Bone marrow (tissue), 2 donors: ENCODE measurements at regions not wholly inside any gene's neighbourhood (a gene's known extent, or its start where the extent isn't known, plus 50 kb on each side); places are given as distances from the start of the nearest gene placed in this dataset.
A peak's percentile ranks its signal among the peaks of the same experiment; 100 is the strongest.

Experiments used
- DNase-seq, 2 donors: peaks; one replicate each; lab custom pipeline; 2025; lab: John Stamatoyannopoulos, UW

DNA sequence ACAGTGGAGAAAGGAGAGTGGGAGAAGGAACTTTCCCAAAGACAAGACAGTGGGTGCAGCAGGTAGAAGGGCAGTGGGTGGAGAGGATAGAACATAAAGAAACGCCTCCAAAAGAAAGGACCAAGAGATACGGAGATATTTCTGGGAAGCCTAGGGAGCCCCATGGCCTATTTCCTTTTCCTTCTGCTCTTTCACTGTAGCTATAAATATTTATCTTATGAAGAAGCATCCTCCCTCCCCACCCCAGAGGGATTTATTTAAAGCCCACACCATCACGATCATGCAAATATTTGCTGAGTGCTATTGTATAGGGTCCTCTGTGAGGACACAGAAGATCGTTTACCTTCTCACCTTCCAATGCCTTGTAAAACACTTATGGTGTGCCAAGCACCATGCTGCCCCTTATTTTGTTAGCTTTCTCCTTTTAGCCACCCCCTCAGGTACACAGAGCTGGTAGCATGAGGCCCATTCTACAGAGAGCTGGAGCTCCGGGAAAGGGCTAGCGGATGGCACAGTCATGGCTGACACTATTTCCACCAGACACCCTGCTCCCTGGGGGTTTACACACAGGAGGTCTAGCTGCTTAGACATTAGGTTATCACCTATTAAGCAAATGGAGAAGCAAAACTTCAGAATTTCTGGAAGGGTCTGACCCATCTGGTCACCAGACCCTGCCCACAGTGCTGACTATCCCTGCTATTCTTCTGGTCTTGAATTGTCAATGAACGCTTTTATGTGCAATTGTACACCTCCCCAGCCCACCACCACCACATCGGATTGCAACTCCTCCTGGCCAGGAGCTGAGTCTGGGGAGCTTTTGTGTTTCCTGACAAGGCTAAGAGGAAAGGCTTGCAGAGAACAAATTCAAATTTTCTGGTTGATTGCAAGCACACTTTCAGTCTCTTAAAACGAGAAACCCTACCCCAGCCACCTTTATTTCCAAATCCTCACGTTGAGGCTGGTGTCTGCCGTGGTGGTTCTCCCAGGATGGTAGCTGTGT lies 91.8 kb upstream of the KLF7 start:
- DNase-seq = no peak

DNA sequence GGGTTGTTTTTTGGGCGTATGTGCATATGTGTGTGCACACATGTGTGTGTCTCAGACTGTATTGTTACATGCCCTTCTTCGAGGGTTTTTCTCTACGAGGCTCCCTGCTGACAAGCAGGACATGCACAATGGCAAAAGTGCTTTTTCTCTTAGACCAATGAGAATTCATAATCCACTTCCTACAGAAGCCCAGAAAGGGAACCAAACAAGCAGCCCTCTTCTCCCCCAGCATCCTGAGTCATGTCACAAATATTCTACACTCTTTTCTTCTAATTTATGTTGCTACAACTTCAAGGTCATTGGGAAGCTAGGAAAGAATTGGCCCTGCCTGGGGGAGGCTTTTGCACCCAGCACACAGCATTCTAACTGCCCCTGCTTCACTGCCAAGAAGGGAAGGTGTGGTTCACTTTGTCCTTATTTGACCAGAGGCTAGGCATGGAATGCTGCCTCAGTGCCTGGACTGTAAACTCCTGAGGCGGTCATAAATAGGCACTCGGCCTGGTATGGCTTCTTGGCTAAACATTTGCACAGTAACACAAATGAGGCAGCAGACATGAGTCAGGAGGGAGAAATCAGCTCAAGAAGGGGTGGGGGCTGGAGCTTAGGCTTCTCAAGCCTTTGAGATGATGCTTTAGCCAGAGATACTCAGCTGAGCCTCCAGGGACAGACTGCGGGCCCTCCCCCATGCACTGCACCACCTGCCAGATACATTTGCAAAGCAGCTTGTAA lies 92.7 kb upstream of the KLF7 start:
- peak in 1 of 2 donors; percentile 66 for DNase-seq

DNA sequence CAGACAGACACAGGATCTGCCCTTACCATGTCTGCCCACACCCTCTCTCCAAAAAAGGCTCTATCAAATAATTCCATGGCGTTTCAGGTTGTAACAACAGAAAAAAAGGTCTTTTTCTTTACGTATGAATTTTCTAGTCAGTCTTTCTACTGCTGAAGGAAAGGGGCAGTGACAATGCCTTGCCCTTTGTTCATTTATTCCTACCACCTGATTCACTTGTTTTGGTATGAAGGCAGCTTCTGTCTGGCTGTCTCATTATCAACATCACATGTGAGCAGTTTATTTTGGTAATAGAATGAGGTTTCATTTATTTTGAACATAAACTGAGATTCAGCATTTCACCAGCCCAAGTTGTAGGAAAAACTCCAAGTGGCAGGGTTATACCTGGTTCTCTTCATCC lies 94.3 kb upstream of the KLF7 start:
- DNase-seq = no peak

DNA sequence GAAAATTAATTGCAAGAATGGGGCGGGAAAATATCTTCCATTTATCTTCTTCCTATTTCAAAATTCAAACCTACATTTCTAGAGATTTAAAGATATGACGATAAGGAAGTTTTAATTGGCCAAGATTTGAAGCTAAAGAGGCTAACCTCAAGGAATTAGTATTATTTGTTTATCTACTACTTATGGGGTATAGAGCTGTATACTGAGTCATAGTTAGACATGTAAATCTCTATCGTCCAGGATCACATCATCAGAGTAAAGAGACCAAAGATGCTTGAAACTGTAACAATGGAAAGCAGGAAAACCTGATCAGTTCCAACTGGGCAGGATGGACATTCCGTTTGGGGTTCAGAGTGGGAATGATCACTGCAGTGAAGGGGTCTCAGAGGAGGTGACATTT lies 95.2 kb upstream of the KLF7 start:
- DNase-seq = no peak

DNA sequence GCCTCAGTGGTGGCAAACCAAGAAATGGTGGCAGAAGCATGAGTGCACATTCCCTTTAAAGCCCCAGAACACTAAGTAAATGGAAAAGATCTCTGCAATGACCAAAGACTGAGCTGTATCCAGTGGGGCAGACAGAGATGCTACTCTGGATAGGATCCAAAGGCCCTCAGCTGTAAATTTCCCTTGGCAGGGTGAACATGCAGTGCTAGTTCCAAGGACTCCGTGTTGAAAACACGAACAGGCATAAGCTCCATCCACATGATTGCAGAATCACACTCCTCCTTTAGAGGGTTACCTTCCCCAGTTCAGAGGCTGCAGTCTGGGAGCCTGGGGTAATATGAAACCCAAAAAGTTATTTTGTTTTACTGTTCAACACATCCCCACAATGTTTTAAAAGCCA lies 98.6 kb upstream of the KLF7 start:
- DNase-seq = no peak

DNA sequence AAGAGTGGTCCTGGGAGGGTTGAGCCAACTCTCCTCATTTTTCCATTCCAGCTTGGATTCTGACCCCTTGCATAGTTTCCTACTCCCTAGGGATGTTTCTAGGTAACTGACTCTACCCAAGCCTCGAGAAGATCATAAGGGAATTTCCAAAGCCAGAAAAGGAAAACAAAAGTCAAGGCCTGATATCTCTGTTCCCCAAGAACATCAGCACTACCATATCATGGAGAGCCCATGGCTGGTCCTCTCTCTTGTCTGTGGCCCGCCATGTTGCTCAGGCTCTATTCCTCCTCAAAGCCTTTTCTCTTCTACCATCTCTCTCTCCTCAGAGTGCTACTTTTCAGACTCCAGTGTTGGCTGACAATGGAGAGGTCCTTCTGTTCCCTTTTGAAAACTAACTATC lies 99.6 kb upstream of the KLF7 start:
- no peak for DNase-seq

DNA sequence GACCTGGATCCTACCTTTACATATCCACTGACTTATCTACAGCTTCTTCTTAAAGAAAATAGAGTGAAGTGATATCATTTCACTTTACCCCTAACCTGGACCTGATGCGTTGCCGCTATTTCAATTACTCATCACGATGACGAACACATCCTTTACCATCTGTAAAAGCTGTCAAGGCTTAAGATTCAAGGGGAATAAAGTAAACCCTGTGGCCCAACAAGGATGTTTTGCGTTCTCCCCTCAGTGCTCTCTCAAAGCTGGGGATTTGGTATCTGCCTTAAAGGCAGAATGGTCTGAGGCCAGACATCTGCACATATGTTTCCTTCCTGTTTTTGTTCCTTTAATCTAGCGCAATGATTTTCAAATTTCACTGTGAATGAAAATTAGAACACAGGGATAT lies 100.1 kb upstream of the KLF7 start:
- peak in 1 of 2 donors; percentile 97 for DNase-seq

DNA sequence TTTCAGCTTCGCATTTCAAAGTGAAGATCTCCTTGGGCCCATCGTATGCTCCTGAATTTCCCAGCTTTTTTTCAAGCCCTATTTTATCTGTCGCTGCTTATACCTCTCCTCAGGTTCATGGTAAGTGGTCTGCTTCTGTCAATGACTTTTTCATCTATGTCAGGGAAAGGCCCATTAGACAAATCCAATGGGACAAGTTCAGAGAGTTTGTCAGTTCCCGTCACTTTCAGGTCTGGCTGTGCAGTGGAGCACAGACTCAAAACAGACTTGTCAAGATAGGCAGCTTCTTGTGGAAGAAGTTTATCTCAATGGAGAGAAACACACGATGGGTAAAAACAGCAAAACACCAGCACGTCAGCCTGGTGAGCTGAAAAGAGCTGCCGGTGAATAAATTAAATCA lies 100.9 kb upstream of the KLF7 start:
- no peak for DNase-seq

DNA sequence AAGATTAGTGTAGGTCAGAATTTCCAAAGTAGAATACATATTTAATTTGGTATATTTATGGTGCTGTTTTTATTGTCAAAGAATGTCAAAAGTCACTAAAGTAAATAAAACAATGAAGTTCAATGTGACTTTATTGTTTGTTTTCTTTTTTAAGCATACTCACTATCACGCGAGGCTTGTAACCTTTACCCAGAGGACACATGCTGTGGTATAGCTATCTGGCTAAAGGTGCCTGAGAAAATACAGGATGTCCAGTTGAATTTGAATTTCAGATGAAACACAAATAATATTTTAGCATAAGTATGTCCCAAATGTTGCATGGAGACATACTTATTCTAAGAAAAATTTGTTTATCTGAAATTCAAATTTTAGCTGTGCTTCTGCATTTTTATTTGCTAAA lies 103.3 kb upstream of the KLF7 start:
- no peak for DNase-seq

DNA sequence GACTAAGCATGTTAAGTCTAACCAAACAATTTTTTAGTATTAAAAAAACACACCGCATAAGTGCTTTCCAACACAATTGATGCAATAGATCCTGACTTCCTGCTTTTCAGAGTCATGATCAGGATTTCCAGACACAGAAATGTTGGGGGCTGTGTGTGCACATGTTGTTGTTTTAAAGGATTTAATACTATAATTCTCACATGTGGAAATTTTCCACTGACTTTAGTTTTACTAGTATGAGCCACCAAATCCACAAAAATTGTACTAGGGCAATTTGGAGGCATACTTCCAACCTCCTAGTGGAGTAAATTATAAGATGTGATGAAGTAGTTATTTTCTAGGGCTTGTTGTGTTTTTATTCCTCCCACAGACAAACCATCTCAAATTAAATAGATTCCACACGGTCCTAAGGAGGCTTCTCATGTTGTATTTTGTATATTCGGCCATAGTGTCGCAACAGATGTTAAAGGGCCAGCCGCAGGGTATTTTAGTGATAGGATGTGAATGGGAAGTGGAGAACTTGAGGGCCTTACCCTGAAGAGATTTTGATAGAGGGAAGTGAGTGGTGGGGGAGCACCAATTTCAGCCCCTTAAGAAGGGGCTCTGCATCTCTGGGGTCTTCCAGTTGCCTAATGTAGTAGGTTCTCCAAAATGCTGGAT lies 108.9 kb upstream of the KLF7 start:
- no peak for DNase-seq

DNA sequence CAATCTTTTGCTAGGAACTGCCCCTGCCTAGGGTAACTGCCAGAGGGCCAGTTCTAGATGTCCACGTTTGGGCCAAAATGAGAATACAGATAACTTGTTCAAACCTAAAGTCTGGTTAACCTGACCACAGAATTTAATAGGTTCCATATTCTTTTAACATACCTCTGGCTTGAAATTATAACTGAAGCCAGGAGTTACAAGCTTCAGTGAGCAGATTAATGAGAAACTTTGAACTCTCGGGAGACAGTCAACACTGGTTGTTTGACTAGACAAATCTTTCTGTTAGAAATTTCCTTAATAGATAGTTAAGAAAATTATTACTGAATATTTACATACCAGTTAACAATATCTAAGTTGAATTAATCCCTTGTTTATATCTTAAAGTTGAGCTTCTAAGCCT lies 110.0 kb upstream of the KLF7 start:
- DNase-seq = no peak

DNA sequence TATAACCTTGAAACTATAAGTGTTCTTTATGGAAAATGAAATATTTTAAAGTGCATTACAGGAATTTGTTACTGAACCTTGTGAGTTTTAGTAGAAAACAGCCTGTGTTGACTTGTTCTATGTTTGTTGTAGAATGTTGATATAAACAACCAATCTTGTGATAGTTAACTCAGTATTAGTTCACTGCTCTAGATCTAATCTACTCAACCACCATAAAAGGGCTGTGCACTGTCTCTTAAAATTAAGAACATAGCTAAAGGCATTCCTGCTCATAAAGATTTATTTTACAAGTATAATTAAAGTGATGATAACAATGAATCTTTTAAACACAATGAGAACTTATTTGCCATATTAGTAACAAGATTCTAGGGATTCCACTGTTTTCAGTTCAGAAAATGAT lies 110.5 kb upstream of the KLF7 start:
- no peak for DNase-seq

DNA sequence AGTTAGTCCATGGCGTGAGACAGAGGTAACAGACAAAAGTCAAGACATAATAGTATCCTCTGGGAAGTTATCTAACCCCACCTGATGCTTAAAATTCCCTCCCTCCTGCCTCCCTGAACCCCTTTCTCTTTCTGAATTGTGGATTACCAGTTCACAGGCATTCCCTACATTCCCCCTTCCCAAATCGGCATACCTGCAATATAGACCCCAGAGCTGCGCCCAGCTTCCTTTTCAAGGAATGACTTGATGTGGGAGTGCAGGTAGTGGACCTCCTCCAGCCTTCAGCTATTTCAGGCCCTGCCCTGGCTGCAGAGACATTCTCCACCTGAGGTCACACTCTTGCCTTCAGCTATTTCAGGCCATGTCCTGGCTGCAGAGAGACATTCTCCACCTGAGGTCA lies 111.1 kb upstream of the KLF7 start:
- no peak for DNase-seq

DNA sequence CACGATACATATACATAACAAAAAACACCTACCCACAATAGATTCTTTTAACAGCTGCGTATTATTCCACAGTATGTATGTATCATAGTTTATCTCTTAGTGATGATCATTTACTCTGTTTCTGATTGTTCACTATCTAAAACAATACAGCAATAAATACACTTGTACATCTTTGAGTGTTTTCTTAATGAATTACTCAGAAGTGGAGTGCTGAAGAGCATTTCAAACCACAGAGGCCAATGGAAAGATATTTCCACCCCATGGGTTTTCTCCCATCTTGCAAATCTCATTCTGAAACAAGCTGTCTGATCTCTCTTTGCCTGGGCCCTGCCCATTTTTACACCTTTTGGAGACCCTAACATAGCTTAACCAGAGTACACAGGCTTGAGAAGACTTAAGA lies 113.8 kb upstream of the KLF7 start:
- no peak for DNase-seq

DNA sequence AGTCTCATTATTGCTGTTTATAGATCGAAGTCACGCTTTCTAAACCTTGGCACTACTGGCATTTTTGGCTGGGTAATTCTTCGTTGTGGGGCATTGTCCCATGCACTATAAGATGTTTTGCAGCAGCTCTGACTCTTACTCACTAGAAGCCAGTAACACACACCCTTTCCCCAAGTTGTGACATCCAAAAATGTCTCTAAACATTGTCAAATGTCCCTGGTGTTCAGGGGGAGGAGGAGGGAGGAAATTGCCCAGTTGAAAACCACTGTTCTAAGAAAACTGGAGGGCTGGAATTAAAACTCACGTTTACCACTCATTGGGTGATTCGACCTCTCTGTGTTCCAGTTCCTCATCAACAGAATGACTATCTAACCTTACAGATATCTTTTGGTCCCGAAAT lies 115.7 kb upstream of the KLF7 start:
- DNase-seq = no peak

DNA sequence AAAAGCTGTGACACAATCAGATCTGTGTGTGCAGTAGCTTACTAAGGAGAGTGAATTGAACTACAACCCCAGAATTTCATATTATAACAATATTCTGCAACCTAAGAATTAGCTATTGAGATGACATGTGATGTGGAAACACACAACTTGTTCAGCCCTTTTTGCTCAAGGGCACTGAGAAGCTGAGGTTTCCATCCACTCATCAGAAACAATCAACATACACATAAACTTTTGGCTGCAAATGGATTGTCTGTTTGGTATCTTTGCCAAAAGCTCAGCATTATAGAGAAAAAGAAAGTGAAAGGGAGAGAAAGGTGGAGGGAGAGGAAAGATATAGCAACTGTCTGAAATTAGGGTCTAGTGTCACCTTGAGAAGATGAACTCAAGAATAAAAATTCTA lies 117.2 kb upstream of the KLF7 start:
- no peak for DNase-seq

DNA sequence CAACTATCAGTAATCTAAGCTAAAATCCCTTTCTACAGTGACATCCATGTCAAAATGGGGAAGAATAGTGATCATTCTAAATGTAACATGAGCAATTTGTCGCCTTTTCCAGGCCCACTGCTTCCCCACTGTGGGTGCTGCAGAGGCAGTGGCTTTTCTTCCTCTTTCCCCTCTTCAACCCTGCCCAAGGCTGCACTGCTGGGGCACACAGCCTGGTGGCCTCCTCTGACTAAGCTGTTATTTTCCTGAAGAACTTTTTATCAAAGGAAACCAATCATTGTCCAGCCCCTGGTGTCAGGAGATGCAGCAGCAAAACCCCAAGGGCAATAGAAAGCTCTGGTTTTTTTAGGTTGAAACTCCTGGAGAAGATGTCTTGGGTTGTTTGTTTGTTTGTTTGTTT lies 117.6 kb upstream of the KLF7 start:
- DNase-seq = peak; percentile 9 to 84

DNA sequence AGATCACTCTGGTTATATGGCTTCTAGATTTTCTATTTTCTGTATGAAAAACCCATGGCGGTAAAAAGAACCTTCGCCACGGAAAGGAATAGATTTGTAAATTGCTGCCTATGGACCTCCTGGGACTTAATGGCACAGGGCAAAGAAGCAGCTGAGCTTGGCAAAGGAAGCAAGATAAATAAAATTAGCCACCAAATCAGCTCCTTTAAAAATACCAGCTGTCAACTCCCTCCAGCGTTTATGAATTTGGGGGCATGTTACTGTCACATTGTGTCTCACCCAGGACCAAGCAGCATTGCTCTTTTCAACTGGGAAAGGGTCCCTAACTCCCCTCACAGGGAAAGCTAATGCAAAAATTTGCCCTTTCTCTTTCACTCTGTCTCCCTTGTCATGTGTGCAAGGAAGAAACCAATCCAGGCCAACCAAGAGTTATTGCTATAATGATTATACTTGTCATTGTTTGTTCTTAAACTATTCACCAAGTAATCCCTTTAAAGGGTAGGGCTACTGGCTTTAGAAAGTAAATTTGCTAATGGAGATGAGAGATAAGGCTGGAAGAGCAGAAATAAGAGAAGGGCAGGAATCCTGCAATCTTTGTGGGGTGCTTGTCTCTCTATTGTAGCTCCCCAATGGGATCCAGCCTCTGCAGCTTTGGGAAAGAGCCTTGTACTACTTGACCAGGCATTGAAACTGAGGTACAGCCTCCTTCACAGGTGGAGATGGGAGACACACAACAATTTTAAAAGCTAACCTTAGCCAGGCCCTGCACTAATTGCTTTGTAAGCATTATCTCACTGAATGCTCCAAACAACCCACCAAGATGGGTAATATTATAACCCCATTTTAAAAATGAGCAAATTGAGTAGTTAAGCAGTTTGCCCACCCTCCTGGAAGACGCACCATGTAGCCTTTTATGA lies 119.1 kb upstream of the KLF7 start:
- no peak for DNase-seq

DNA sequence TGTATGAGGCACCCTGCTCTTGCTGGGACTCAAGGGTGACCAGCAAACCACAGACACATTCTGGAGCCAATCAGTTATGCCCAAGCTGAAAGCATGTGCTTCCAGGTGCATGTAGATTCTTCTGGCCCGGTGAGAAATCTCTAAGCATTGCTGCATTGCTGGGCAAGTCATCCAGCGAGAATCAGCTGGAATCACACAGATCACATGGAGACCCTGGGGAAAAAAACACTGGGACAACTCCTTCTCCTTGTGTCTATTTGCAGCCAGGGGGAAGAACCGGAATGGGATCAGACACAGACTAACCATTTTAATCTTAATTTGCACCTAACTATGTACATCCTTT lies 119.7 kb upstream of the KLF7 start:
- no peak for DNase-seq

DNA sequence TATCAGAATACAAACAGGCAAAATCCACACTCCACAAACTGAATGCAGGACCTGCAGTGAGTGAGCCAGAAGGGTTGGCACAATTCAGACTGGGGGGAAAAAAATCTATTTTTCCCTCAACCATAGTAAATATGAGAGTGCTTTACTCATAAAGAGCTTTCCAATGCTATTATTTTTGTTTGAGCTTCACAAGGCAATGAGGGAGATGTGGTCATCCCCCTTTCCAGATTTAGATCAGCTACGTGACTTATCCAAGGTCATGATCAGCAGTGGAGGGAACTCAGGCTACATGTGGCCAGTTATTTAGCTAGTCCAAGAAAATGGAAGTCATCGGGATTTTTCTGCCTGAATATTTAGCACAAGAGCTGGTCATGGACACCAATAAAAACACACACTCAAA lies 120.4 kb upstream of the KLF7 start:
- DNase-seq = no peak

DNA sequence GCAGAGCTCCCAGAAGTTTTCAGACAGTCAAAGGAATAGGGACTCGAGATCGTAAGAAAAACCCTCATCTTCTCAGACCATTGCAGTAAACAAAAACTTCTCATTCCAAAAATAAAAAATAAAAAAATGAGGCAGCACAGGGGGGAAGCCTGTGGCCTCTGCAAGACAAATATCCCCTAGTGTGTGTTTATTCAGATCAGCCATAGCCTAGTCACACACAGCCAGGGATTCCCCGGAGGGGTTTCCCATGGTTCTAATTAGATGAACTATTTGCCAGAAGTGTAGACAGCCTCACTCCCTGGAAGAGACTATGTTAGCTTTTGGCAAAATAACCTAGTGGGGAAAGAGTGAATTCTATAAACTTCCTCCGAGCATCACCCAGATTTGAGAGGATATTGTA lies 122.9 kb upstream of the KLF7 start:
- DNase-seq = no peak
